ENCODE measurements at regions not wholly inside any gene's neighbourhood (a gene's known extent, or its start where the extent isn't known, plus 50 kb on each side); places are given as distances from the start of the nearest gene placed in this dataset.

DNA sequence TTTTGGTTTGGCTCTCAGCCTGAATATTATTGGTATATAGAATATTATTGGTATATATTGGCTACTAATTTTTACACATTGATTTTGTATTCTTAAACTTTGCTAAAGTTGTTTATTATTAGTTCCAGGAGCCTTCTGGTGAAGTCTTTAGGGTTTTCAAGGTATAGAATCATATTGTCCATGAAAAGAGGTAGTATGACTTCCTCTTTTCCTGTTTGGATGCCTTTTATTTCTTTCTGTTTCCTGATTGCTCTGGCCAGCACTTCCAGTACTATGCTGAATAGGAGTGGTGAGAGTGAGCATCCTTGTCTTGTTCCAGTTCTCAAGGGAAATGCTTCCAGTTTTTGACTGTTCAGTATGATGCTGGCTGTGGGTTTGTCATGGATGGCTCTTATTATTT lies 107.3 kb upstream of the LIPC start:
- no peak overlapping the region for H3K4me2 ChIP-seq (replicated peaks; ENCODE audit: low read depth, low read length, poor library complexity, severe bottlenecking)
- H2AFZ ChIP-seq (ENCODE audit: insufficient read depth, low read depth, low read length, poor library complexity, severe bottlenecking): no peak overlapping the region
- ATAC-seq (ENCODE audit: low read depth) (no peak), DNase-seq (no peak)
- ChIA-PET POLR2A (no interaction called here), CTCF (no interaction called here)
- H3K27ac ChIP-seq (ENCODE audit: low read length in 2 of 2): no peak overlapping the region
- TF ChIP-seq, protein P1, sequence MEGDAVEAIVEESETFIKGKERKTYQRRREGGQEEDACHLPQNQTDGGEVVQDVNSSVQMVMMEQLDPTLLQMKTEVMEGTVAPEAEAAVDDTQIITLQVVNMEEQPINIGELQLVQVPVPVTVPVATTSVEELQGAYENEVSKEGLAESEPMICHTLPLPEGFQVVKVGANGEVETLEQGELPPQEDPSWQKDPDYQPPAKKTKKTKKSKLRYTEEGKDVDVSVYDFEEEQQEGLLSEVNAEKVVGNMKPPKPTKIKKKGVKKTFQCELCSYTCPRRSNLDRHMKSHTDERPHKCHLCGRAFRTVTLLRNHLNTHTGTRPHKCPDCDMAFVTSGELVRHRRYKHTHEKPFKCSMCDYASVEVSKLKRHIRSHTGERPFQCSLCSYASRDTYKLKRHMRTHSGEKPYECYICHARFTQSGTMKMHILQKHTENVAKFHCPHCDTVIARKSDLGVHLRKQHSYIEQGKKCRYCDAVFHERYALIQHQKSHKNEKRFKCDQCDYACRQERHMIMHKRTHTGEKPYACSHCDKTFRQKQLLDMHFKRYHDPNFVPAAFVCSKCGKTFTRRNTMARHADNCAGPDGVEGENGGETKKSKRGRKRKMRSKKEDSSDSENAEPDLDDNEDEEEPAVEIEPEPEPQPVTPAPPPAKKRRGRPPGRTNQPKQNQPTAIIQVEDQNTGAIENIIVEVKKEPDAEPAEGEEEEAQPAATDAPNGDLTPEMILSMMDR (IDR thresholded peaks at IDR 0.05): no peak
- TF ChIP-seq EZH2 (IDR thresholded peaks at IDR 0.05; ENCODE audit: borderline replicate concordance, insufficient read depth, low read depth, low read length, poor library complexity, severe bottlenecking): no peak
- Mint-ChIP-seq H3K27ac (no peak overlapping the region), H3K4me1 (no peaks in the 10 kb centered on the region), H3K4me3 (no peak overlapping the region), H3K27me3 (peaks cover 22% of the 10 kb centered on the region), H3K9me3 (ENCODE audit: insufficient read depth) (no peaks in the 10 kb centered on the region)
- no peaks in the 10 kb centered on the region for H3K79me2 ChIP-seq (ENCODE audit: control insufficient read depth, insufficient read depth, low read length)
- H4K20me1 ChIP-seq (ENCODE audit: control insufficient read depth, insufficient read depth, low read length, poor library complexity, severe bottlenecking): no peaks in the 10 kb centered on the region
- intact Hi-C loops (cut with micrococcal nuclease): no loop called here
- no peaks in the 10 kb centered on the region for H3K27me3 ChIP-seq (replicated peaks in 1 of 4; ENCODE audit: control extremely low read depth in 1 of 4, control insufficient read depth in 3 of 4, insufficient read depth in 4 of 4, low read length in 3 of 4)
- H3K36me3 ChIP-seq (replicated peaks in 1 of 2; ENCODE audit: control extremely low read depth in 1 of 2, control insufficient read depth in 1 of 2, extremely low read depth in 1 of 2, insufficient read depth in 2 of 2, low read length in 1 of 2): no peaks in the 10 kb centered on the region
- no peak overlapping the region for H3K4me3 ChIP-seq (ENCODE audit: control extremely low read depth in 1 of 5, extremely low read depth in 1 of 5, insufficient read depth in 1 of 5, low read depth in 2 of 5, low read length in 4 of 5)
- no peaks in the 10 kb centered on the region for H3K9me3 ChIP-seq (ENCODE audit: control extremely low read depth in 1 of 3, control insufficient read depth in 2 of 3, insufficient read depth in 1 of 3, low read length in 2 of 3)
- no peak overlapping the region for H3K9ac ChIP-seq (ENCODE audit: low read length)
- H3K4me1 ChIP-seq (ENCODE audit: control insufficient read depth in 2 of 2, insufficient read depth in 2 of 2, low read length in 2 of 2): no peaks in the 10 kb centered on the region

DNA sequence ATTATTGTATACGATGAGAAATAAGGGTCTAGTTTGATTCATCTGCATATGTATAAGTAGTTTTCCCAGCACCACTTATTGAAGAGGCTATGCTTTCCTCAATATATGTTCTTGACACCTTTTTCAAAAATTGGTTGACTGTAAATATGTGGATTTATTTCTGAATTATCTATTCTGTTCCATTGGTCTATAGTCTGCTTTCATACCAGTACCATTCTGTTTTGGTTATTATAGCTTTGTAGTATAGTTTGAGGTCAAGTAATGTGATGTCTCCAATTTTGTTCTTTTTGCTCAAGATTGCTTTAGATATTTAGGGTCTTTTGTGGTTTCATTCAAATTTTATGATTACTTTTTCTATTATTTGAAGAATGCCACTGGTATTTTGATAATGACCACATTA lies 103.8 kb upstream of the LIPC start:
- ATAC-seq (ENCODE audit: low read depth): no peak
- ChIA-PET CTCF (no interaction called here), POLR2A (no interaction called here)
- Histone ChIP-seq H3K4me1 (ENCODE audit: control insufficient read depth in 2 of 2, insufficient read depth in 2 of 2, low read length in 2 of 2) (peaks cover 7% of the 10 kb centered on the region in 2 donors), H3K79me2 (ENCODE audit: control insufficient read depth, insufficient read depth, low read length) (no peaks in the 10 kb centered on the region), H3K9ac (ENCODE audit: low read length) (no peak overlapping the region), H3K36me3 (replicated peaks in 1 of 2; ENCODE audit: control extremely low read depth in 1 of 2, control insufficient read depth in 1 of 2, extremely low read depth in 1 of 2, insufficient read depth in 2 of 2, low read length in 1 of 2) (no peaks in the 10 kb centered on the region), H3K4me3 (ENCODE audit: control extremely low read depth in 1 of 5, extremely low read depth in 1 of 5, insufficient read depth in 1 of 5, low read depth in 2 of 5, low read length in 4 of 5) (no peak overlapping the region), H3K27me3 (replicated peaks in 1 of 4; ENCODE audit: control extremely low read depth in 1 of 4, control insufficient read depth in 3 of 4, insufficient read depth in 4 of 4, low read length in 3 of 4) (no peaks in the 10 kb centered on the region), H3K27ac (ENCODE audit: low read length in 2 of 2) (no peak overlapping the region), H3K4me2 (replicated peaks; ENCODE audit: low read depth, low read length, poor library complexity, severe bottlenecking) (no peak overlapping the region), H3K9me3 (ENCODE audit: control extremely low read depth in 1 of 3, control insufficient read depth in 2 of 3, insufficient read depth in 1 of 3, low read length in 2 of 3) (no peaks in the 10 kb centered on the region), H4K20me1 (ENCODE audit: control insufficient read depth, insufficient read depth, low read length, poor library complexity, severe bottlenecking) (no peaks in the 10 kb centered on the region), H2AFZ (ENCODE audit: insufficient read depth, low read depth, low read length, poor library complexity, severe bottlenecking) (no peak overlapping the region)
- intact Hi-C loops (cut with micrococcal nuclease): no loop called here
- Mint-ChIP-seq H3K27me3 (peaks cover 31% of the 10 kb centered on the region), H3K9me3 (ENCODE audit: insufficient read depth) (no peaks in the 10 kb centered on the region), H3K27ac (no peak overlapping the region), H3K4me3 (no peak overlapping the region), H3K4me1 (peaks cover 14% of the 10 kb centered on the region)
- no peak for DNase-seq
- WGBS (ENCODE audit: insufficient coverage): no CpG with 5 or more reads among the region's 1 CpG
- no peak for TF ChIP-seq EZH2 (IDR thresholded peaks at IDR 0.05; ENCODE audit: borderline replicate concordance, insufficient read depth, low read depth, low read length, poor library complexity, severe bottlenecking)
- TF ChIP-seq, protein P1 (IDR thresholded peaks at IDR 0.05): no peak

All from B cell (primary cell).